Activated CD4-positive, alpha-beta T cell treated with anti-CD3 and anti-CD28 coated beads, Interleukin-2, amount 10 ng/mL, durations not matched to agents 24 days and 14 days (primary cell): ENCODE measurements at regions not wholly inside any gene's neighbourhood (a gene's known extent, or its start where the extent isn't known, plus 50 kb on each side); places are given as distances from the start of the nearest gene placed in this dataset.

ENCODE experiments used
- DNase-seq: peaks from one replicate; pipeline ENCODE4 v3.0.0; 2022
- H3K27ac Mint-ChIP-seq: one replicate; pipeline ENCODE4 v1.8.0; 2022; ENCODE audit warnings: mild to moderate bottlenecking, mixed read lengths
- H3K27me3 Mint-ChIP-seq: one replicate; pipeline ENCODE4 v1.8.0; 2022; ENCODE audit warnings: mixed read lengths
- H3K36me3 Mint-ChIP-seq: one replicate; pipeline ENCODE4 v1.8.0; 2022; ENCODE audit warnings: low read depth, mild to moderate bottlenecking, mixed read lengths
- H3K4me1 Mint-ChIP-seq: one replicate; pipeline ENCODE4 v1.8.0; 2021; ENCODE audit warnings: mixed read lengths
- H3K4me3 Mint-ChIP-seq: one replicate; pipeline ENCODE4 v1.8.0; 2022; ENCODE audit warnings: mild to moderate bottlenecking, moderate library complexity, mixed read lengths
- H3K9me3 Mint-ChIP-seq: one replicate; pipeline ENCODE4 v1.8.0; 2021; ENCODE audit warnings: mixed read lengths
- intact Hi-C: fragments of 100-400 bp; cut with micrococcal nuclease; formaldehyde crosslinking; loops from one replicate; pipeline ENCODE4 v1.15.1; 2023

DNA sequence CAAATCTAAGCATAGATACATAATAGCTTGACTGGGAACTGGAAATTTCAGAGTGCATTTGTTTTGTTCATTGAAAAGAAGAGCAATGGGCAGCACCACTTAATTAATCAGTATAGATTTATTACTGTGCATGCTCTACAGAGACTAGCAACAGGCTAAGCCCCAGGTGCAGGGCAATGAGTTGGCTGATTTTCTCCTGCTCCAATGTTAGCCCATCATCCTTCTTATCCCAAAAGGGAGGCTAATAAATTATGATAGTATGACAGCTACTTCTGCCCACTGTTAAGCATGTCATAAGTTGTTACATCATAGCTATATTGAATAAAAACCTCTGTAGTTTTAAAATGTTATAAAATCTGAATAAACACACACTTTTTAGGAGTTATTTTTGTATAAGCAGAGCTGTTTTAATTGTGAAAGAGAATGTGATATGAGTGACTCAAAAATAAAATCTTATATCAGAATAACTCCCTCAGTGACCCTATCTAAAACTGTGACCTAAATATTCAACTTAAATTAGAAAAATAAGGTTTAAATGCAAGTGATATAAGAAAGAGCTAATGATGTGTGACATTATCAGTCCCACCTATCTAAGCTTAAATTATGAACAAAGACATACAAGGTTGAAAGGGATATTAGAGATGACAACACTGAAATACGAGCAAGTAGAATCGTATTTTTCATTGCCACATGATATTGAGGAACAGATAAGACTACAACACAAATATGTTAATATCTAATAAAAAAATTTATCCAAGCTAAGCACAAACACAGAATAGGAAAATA lies 967.3 kb upstream of the ADGRB3 start:
- intact Hi-C loops: no loop called here
- Mint-ChIP-seq H3K9me3 (no peaks in the 10 kb centered on the region), H3K4me1 (no peaks in the 10 kb centered on the region), H3K4me3 (no peak overlapping the region), H3K27ac (no peak overlapping the region), H3K27me3 (no peaks in the 10 kb centered on the region), H3K36me3 (no peaks in the 10 kb centered on the region)
- DNase-seq: no peak

DNA sequence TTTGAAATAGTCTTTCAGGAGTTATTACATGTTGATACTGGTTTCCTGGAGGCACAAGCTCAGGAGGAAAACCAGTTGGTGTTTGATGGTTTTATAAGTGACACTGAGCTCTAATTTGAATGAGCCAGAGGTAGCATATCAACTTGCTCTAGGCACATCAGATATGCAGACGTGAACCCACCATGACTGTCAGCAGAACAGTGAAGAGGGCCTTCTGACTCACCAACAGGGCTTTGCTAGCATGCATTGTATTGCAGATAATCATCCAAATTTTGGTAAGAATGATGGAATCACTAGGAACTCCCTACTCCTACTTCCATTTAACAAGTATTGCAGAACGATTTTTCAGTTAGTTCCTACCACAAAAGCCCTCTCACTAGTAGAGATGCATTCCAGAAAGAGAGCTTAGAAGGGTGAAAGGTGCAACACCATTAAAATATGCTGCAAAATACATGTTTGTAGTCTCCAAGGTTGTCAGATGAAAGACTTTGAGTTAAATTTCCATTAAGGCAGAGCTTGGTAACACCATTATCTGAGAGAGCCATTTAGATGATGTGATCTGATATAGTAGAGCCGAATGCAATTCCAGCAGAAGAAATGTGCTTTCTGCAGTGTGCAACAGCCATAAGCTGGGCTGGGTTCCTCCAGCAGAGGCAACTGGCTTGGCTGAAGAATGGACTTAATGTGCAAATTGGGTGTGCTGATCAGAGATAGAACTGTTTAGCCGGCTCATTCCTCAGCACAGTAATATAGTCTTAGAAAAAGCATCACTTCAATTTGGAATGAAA lies 968.7 kb upstream of the ADGRB3 start:
- Mint-ChIP-seq H3K36me3 (no peaks in the 10 kb centered on the region), H3K4me3 (no peak overlapping the region), H3K4me1 (no peaks in the 10 kb centered on the region), H3K27ac (no peak overlapping the region), H3K27me3 (no peaks in the 10 kb centered on the region), H3K9me3 (no peaks in the 10 kb centered on the region)
- intact Hi-C loops: no loop called here
- DNase-seq: no peak

DNA sequence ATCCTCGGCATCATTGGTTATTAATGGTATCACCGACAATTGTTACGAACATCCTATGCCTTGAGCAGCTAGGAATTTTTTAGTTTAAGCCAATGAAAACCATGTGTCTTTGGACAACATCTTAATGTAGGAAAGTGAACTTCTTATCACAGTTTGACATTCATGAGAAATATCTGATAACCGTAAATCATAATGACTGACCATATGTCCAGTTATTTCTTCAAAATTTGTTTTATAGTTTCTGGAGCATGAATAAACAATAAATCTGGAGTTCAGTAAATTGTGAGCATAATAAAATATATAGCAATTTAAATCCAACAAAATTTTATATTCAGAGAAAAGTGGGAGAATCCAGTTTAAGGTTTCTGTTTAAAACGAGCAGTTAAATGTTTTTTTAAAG lies 970.1 kb upstream of the ADGRB3 start:
- no peaks in the 10 kb centered on the region for H3K27me3 Mint-ChIP-seq
- H3K9me3 Mint-ChIP-seq: no peaks in the 10 kb centered on the region
- no peaks in the 10 kb centered on the region for H3K36me3 Mint-ChIP-seq
- intact Hi-C loops: no loop called here
- no peaks in the 10 kb centered on the region for H3K4me1 Mint-ChIP-seq
- H3K4me3 Mint-ChIP-seq: no peak overlapping the region
- no peak overlapping the region for H3K27ac Mint-ChIP-seq
- DNase-seq: no peak

- Mint-ChIP-seq H3K4me3 (no peak overlapping the region), H3K27ac (no peak overlapping the region), H3K27me3 (no peaks in the 10 kb centered on the region), H3K36me3 (no peaks in the 10 kb centered on the region), H3K9me3 (no peaks in the 10 kb centered on the region), H3K4me1 (no peaks in the 10 kb centered on the region)
- intact Hi-C loops: no loop called here
- no peak for DNase-seq
Measured at GRCh38 chr6:67663105-67663895, 971.8 kb upstream of the ADGRB3 start.

DNA sequence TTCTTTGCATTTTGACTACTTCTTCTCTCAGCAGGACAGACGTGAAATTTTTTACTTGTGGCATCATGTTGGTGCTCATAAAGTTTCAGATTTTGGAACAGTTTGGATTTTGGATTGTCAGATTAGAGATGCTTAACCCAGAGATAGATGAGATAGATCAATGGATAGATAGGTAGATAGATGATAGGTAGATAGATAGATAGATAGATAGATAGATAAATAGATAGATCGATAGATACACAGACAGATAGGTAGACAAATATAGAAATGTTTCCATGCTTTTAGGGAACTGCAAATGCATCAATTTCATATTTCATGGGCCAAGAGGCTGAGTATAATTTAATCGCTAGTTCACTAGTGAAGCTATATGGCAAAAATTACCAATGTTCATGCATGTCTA lies 981.5 kb upstream of the ADGRB3 start:
- DNase-seq: no peak
- Mint-ChIP-seq H3K9me3 (no peaks in the 10 kb centered on the region), H3K27ac (no peak overlapping the region)

GRCh38 chr6:67646550-67646949 lies 988.5 kb upstream of the ADGRB3 start:
- Mint-ChIP-seq H3K27me3 (no peaks in the 10 kb centered on the region), H3K9me3 (no peaks in the 10 kb centered on the region), H3K4me3 (no peak overlapping the region), H3K27ac (no peak overlapping the region), H3K4me1 (no peaks in the 10 kb centered on the region), H3K36me3 (no peaks in the 10 kb centered on the region)
- DNase-seq: no peak
- intact Hi-C loops: no loop called here

More for the DNA sequence above, 981.5 kb upstream of the ADGRB3 start:
- Mint-ChIP-seq H3K4me1 (no peaks in the 10 kb centered on the region), H3K4me3 (no peak overlapping the region), H3K36me3 (no peaks in the 10 kb centered on the region), H3K27me3 (no peaks in the 10 kb centered on the region)
- intact Hi-C loops: no loop called here

GRCh38 chr6:67643281-67643680 lies 991.8 kb upstream of the ADGRB3 start:
- Mint-ChIP-seq H3K4me3 (no peak overlapping the region), H3K4me1 (no peaks in the 10 kb centered on the region), H3K27me3 (no peaks in the 10 kb centered on the region), H3K36me3 (no peaks in the 10 kb centered on the region), H3K9me3 (no peaks in the 10 kb centered on the region), H3K27ac (no peak overlapping the region)
- intact Hi-C loops: no loop called here
- no peak for DNase-seq

DNA sequence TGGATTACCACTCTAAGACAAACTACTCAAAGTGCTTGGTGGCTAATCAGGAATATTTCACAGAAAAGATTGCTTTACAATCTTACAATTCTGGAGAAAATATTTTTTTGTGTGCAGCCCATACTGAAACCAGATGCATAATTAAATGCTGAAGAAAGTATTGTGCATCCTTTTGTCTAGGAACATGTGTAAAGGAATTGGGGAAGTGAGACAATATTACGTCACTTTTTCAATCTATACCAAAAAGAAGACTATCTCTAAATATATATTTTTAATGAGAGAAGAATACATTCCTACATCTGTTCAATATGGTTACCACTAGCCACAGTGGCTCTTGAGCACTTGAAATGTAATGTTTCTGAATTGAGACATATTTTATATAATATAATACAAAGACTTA lies 992.5 kb upstream of the ADGRB3 start:
- DNase-seq: no peak
- H3K9me3 Mint-ChIP-seq: no peaks in the 10 kb centered on the region
- no peaks in the 10 kb centered on the region for H3K27me3 Mint-ChIP-seq
- H3K4me1 Mint-ChIP-seq: no peaks in the 10 kb centered on the region
- H3K4me3 Mint-ChIP-seq: no peak overlapping the region
- intact Hi-C loops: no loop called here
- no peaks in the 10 kb centered on the region for H3K36me3 Mint-ChIP-seq
- no peak overlapping the region for H3K27ac Mint-ChIP-seq

DNA sequence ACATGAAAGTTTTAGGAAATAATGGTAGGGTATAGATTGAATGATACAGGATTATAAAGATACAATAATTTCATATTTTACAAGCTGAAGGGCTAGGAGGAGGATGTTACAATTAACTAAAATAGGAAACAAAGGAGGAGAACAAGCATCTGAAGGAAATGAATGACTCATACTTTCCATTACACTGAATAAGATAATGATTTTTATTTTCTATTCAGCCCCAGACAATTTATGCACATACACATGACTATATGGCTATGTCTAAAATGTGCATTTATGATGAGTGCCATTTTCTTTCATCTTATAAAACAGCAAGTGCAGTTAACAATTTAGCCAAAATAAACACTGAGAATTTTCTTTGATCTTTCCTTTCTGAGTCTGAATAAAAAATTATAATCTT lies 994.6 kb upstream of the ADGRB3 start:
- Mint-ChIP-seq H3K27me3 (no peaks in the 10 kb centered on the region), H3K36me3 (no peaks in the 10 kb centered on the region), H3K27ac (no peak overlapping the region), H3K4me3 (no peak overlapping the region), H3K4me1 (no peaks in the 10 kb centered on the region), H3K9me3 (no peaks in the 10 kb centered on the region)
- no peak for DNase-seq
- intact Hi-C loops: no loop called here

GRCh38 chr6:67639161-67639560 lies 995.9 kb upstream of the ADGRB3 start:
- no peaks in the 10 kb centered on the region for H3K36me3 Mint-ChIP-seq
- H3K27me3 Mint-ChIP-seq: no peaks in the 10 kb centered on the region

GRCh38 chr6:67634199-67634598 lies 1000.9 kb upstream of the ADGRB3 start:
- intact Hi-C loops: no loop called here
- H3K27ac Mint-ChIP-seq: no peak overlapping the region

More at GRCh38 chr6:67639161-67639560, 995.9 kb upstream of the ADGRB3 start:
- no peaks in the 10 kb centered on the region for H3K9me3 Mint-ChIP-seq
- no peak overlapping the region for H3K27ac Mint-ChIP-seq
- H3K4me1 Mint-ChIP-seq: no peaks in the 10 kb centered on the region
- H3K4me3 Mint-ChIP-seq: no peak overlapping the region
- intact Hi-C loops: no loop called here
- no peak for DNase-seq

DNA sequence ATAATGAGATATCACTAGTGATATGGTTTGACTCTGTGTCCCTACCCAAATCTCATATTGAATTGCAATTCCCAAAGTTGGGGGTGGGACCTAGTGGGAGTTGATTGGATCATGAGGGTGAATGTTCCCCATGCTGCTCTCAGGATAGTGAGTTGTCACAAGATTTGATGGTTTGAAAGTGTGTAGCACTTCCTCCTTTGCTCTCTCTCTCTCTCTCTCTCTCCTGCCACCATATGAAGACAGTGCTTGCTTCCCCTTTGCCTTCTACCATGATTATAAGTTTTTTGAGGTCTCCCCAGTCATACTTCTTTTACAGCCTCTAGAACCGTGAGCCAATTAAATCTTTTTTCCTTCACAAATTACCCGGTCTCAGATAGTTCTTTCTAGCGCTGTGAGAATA lies 1002.0 kb upstream of the ADGRB3 start:
- Mint-ChIP-seq H3K4me1 (no peaks in the 10 kb centered on the region), H3K36me3 (no peaks in the 10 kb centered on the region), H3K4me3 (no peak overlapping the region), H3K9me3 (no peaks in the 10 kb centered on the region), H3K27me3 (no peaks in the 10 kb centered on the region), H3K27ac (no peak overlapping the region)
- intact Hi-C loops: no loop called here
- DNase-seq: no peak

More at GRCh38 chr6:67634199-67634598, 1000.9 kb upstream of the ADGRB3 start:
- Mint-ChIP-seq H3K4me3 (no peak overlapping the region), H3K4me1 (no peaks in the 10 kb centered on the region), H3K9me3 (no peaks in the 10 kb centered on the region), H3K36me3 (no peaks in the 10 kb centered on the region), H3K27me3 (no peaks in the 10 kb centered on the region)
- DNase-seq: no peak

DNA sequence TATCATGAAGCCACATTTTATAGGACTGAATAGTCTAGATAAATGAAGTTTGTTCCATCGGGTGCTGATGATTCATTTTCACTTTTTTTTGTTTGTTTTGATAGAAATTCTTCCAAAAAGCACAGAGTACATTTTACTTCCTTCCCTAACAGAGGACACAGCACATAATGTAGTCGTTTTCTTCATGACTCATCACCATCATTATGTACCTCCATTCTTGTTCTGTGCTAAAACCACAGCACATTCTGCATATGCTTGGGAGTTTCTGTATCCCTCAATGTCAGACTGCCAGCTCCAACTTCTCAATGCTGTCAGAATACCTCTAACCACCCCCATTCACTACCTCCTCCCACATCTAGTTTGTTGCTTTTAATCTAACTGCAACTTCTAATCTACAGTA lies 1004.9 kb upstream of the ADGRB3 start:
- Mint-ChIP-seq H3K4me3 (no peak overlapping the region), H3K9me3 (no peaks in the 10 kb centered on the region), H3K4me1 (no peaks in the 10 kb centered on the region), H3K36me3 (no peaks in the 10 kb centered on the region), H3K27me3 (no peaks in the 10 kb centered on the region), H3K27ac (no peak overlapping the region)
- intact Hi-C loops: no loop called here
- DNase-seq: no peak

DNA sequence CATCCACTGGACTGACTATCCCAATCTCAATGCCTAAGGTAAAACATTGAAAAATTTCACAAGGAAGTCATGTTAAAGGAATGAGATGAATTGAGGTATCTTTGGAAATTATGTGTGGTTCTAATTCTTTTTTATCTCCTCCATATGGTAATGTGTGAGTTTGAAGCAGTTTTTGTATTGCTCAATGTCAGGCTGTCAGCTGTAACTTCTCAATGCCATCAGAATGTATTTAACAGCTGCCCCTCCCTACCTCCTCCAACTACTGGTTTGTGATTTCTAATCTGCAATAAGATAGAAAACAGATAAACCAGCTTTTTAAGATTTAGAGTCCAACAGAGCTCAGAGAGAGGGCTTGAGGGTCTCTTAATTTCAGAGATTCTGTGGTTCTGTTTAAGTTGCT lies 1005.8 kb upstream of the ADGRB3 start:
- Mint-ChIP-seq H3K4me1 (no peaks in the 10 kb centered on the region), H3K9me3 (no peaks in the 10 kb centered on the region), H3K4me3 (no peak overlapping the region), H3K27me3 (no peaks in the 10 kb centered on the region), H3K27ac (no peak overlapping the region), H3K36me3 (no peaks in the 10 kb centered on the region)
- intact Hi-C loops: no loop called here
- no peak for DNase-seq
